Heart right ventricle (tissue), 16 donors: ENCODE measurements at regions not wholly inside any gene's neighbourhood (a gene's known extent, or its start where the extent isn't known, plus 50 kb on each side); places are given as distances from the start of the nearest gene placed in this dataset.

Experiments used
- ATAC-seq, 8 donors: fragments of 200-7000 bp; cut with Tn5 transposase; one replicate each; pipeline ENCODE4 v1.9.1; 2020; ENCODE audit warnings: mild to moderate bottlenecking in 8 of 8, moderate library complexity in 8 of 8, moderate number of reproducible peaks in 1 of 8
- DNase-seq, 2 donors: peaks; one replicate each; pipeline ENCODE4 v3.0.0-alpha.2; 2020
- H3K27ac ChIP-seq, 10 donors: fragments of 200-600 bp; sonication (generic) in 2 of 10; one replicate each; pipeline versions ENCODE4 v1.5.0 to v1.8.0; 2020 to 2022; ENCODE audit warnings: mild to moderate bottlenecking in 3 of 10
- H3K27me3 ChIP-seq, 7 donors: fragments of 200-600 bp; one replicate each; pipeline ENCODE4 v1.8.0; 2021 to 2022; ENCODE audit warnings: mild to moderate bottlenecking in 2 of 7
- H3K36me3 ChIP-seq, 9 donors: fragments of 200-600 bp; sonication (generic) in 1 of 9; one replicate each; pipeline versions ENCODE4 v1.5.0 to v1.8.0; 2020 to 2022; ENCODE audit warnings: mild to moderate bottlenecking in 2 of 9
- H3K4me1 ChIP-seq, 9 donors: fragments of 200-600 bp; sonication (generic) in 1 of 9; one replicate each; pipeline versions ENCODE4 v1.5.0 to v1.8.0; 2020 to 2022; ENCODE audit warnings: mild to moderate bottlenecking in 4 of 9
- H3K4me3 ChIP-seq, 10 donors: fragments of 200-600 bp; sonication (generic) in 2 of 10; one replicate each; pipeline versions ENCODE4 v1.5.0 to v1.8.0; 2020 to 2022; ENCODE audit warnings: mild to moderate bottlenecking in 7 of 10, moderate library complexity in 2 of 10
- H3K9me3 ChIP-seq, 11 donors: fragments of 200-600 bp in 10 of 11; sonication (generic) in 2 of 11; one replicate each; pipeline versions ENCODE4 v1.5.0 to v1.8.0; 2013 to 2022; ENCODE audit warnings: mild to moderate bottlenecking in 2 of 11, control low read depth in 1 of 11, moderate library complexity in 1 of 11
- WGBS, 2 donors: extraction: QIAGEN DNeasy Blood & Tissue Kit; methylation state at CpG; one replicate each; pipeline ENCODE4 v1.1.7; 2013; ENCODE audit warnings: inconsistent platforms in 1 of 2; 5-methylcytosine and 5-hydroxymethylcytosine counted together
- intact Hi-C, 10 donors: fragments of 100-400 bp; cut with DNase I; formaldehyde crosslinking; loops; one replicate each; pipeline versions ENCODE4 v1.11.1 to v1.14.2; 2022
- TF ChIP-seq, protein P1 (sequence below), 9 donors: fragments of 200-600 bp; sonication (generic) in 2 of 9; IDR thresholded peaks; one replicate each; pipeline versions ENCODE4 v1.5.0 to v1.8.0; 2021 to 2022; ENCODE audit warnings: antibody characterized with exemption in 9 of 9, mild to moderate bottlenecking in 5 of 9, moderate library complexity in 1 of 9
- donor health status: Arrhythmogenic right ventricular cardiomyopathy.
- donor health status: ischemic (EF 13 %, LVEDD 7.1; RV severe dilation, severe dysfunction).
- donor health status: healthy with polysubstance abuse.
- donor health status: DM: no; HTN: yes; CAD: no.
- donor health status: DM: no; HTN: no; CAD: no.
- donor health status: ischemic (EF 25% LVEDD 6.9; RV normal size, moderate dysfunction).
- donor health status: ischemic (EF 25% LVEDD 5.7; RV mildly dilated, moderate dysfunction).
- donor health status: healthy.
- donor health status: DM: yes; HTN: yes; CAD: no.
- donor health status: Ischemic cardiomyopathy.
- donor health status: ischemic (EF 35%, LVEDD 5.7; RV mildly dilated, moderate dysfunction).
- donor health status: nonischemic (EF 11% LVEDD 7.7; RV severe dilation, severe dysfunction).
- donor health status: DM: yes; HTN: yes; CAD: no.
- donor health status: PGD.
- donor health status: ischemic (EF 29% LVEDD 5.4; RV normal size, mild dysfunction).
- donor health status: nonischemic (EF 23%, LVEDD 6.1; RV moderate dilation, normal function).

DNA sequence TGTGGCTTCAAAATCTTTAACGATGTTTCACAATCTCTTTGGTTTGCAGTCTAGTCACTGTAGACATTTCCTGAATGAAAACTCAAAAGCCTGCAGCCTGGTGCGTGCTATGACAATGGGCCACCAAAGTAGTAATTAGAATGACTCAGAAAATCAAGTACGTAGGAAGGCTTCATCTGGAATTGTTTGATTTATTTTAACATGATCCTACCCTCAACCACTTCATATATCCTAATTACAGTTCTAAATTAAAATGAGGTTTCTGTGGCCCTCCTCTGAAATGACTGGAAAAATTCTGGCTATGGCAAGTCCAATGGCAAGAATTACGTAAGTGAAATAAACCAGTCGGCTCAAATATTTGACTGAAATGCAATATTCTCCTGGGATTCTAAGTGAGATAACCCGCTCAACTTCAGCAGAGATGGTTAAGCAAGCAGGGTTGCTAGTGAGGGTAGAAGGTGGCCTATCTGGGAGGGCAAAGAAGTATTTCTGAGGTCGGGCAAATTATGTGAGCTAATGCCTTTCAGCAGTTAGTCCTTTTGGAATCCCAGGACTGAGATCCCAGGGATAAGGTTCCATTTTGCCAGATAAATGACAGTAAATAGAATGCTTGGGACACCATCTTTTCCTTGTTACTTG lies 145.6 kb upstream of the MYOCD start:
- TF ChIP-seq, protein P1, sequence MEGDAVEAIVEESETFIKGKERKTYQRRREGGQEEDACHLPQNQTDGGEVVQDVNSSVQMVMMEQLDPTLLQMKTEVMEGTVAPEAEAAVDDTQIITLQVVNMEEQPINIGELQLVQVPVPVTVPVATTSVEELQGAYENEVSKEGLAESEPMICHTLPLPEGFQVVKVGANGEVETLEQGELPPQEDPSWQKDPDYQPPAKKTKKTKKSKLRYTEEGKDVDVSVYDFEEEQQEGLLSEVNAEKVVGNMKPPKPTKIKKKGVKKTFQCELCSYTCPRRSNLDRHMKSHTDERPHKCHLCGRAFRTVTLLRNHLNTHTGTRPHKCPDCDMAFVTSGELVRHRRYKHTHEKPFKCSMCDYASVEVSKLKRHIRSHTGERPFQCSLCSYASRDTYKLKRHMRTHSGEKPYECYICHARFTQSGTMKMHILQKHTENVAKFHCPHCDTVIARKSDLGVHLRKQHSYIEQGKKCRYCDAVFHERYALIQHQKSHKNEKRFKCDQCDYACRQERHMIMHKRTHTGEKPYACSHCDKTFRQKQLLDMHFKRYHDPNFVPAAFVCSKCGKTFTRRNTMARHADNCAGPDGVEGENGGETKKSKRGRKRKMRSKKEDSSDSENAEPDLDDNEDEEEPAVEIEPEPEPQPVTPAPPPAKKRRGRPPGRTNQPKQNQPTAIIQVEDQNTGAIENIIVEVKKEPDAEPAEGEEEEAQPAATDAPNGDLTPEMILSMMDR (IDR thresholded peaks at IDR 0.05) = no peak
- Histone ChIP-seq H3K9me3 (no peaks in the 10 kb centered on the region), H3K27ac (no peak overlapping the region), H3K27me3 (no peaks in the 10 kb centered on the region), H3K36me3 (no peaks in the 10 kb centered on the region), H3K4me1 (peaks cover 0 to 9% (median 0%) of the 10 kb centered on the region in 9 donors), H3K4me3 (no peak overlapping the region)
- intact Hi-C loops = no loop called here
- WGBS, 2 donors = 80 to 87% methylated on average over 7 of the region's 7 CpGs
- DNase-seq (no peak), ATAC-seq (no peak)

DNA sequence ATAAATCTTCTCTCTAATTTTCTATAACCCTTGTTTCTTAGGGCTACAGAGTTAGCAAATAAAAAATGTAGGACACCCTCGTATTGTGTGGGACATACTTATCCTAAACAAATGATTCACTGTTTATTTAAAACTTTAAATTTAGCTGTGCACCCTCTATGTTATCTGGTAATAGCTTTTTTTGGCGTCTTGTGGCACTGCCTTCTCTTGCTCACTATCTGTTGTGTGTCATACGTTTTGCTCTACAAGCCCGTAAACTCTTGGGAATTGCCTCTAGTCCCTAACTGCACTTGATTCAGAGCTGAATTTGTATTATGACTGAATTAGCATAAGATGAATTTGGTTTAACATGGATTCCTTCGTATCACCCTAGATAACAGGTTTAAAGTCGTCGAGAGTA lies 144.3 kb upstream of the MYOCD start:
- ATAC-seq = peak in 1 of 8 donors; percentile 27
- Histone ChIP-seq H3K9me3 (no peaks in the 10 kb centered on the region), H3K36me3 (no peaks in the 10 kb centered on the region), H3K27ac (no peak overlapping the region), H3K27me3 (no peaks in the 10 kb centered on the region), H3K4me3 (no peak overlapping the region), H3K4me1 (peaks cover 0 to 9% (median 0%) of the 10 kb centered on the region in 9 donors)
- TF ChIP-seq, protein P1 (IDR thresholded peaks at IDR 0.05) = no peak
- WGBS, 2 donors = 50 to 61% methylated on average over 7 of the region's 7 CpGs
- no peak for DNase-seq
- intact Hi-C loops = no loop called here

DNA sequence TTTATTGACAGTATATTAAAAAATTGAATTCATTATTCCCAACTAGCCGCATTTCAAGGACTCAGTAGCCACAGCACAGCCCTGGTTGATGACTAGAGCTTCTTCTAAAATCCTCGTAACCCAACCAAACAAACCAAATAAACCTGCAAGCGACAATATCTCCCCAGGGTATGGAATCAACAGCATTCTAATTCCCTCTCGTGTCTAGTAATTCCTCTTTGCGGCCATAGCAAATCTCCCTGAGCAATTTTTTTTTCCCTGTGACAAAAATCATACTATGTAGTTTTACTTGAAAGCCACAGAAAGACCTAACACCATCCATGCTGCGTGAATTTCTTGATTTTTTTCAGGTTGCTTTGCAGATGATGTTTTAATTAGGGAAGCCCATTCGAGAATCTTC lies 143.4 kb upstream of the MYOCD start:
- TF ChIP-seq, protein P1 (IDR thresholded peaks at IDR 0.05) = no peak

DNA sequence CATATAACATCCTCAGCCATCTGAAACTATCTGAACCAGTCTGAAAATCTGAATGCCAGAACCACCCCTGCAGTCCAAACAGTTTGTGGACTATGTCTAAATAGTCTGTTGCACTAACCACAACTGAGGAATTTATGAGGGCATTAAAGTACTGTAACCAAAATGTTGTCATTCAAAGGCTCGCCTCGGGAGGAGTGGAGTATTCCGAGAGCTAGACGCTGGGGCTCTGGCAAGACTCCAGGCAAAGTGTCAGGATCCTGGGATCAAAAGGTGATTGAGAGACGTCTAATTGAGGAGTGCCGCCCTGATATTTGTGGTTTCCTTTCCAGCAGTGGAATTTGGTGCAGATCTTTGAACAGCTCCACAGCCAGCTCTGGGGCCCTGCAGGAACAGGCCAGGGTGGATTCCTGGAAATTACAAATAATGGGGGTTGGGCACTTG lies 142.9 kb upstream of the MYOCD start:
- H3K27ac ChIP-seq = no peak overlapping the region
- no peak overlapping the region for H3K4me3 ChIP-seq

More for the DNA sequence above, 143.4 kb upstream of the MYOCD start:
- 82 to 89% methylated on average over 7 of the region's 7 CpGs for WGBS, 2 donors
- no peak overlapping the region for H3K27ac ChIP-seq
- H3K27me3 ChIP-seq = no peaks in the 10 kb centered on the region
- DNase-seq = no peak
- intact Hi-C loops = no loop called here
- H3K9me3 ChIP-seq = no peaks in the 10 kb centered on the region
- H3K36me3 ChIP-seq = no peaks in the 10 kb centered on the region
- H3K4me3 ChIP-seq = no peak overlapping the region
- ATAC-seq = no peak
- H3K4me1 ChIP-seq = peaks cover 0 to 9% (median 0%) of the 10 kb centered on the region in 9 donors

More for the DNA sequence above, 142.9 kb upstream of the MYOCD start:
- intact Hi-C loops = no loop called here
- ATAC-seq (peak in 1 of 8 donors; percentile 20), DNase-seq (peak in 1 of 2 donors; percentile 11)
- Histone ChIP-seq H3K4me1 (peaks cover 0 to 9% (median 0%) of the 10 kb centered on the region in 9 donors), H3K27me3 (no peaks in the 10 kb centered on the region), H3K36me3 (no peaks in the 10 kb centered on the region), H3K9me3 (no peaks in the 10 kb centered on the region)
- TF ChIP-seq, protein P1 (IDR thresholded peaks at IDR 0.05) = no peak
- 9 to 10% methylated on average over 6 of the region's 6 CpGs for WGBS, 2 donors
